ENCODE measurements at regions not wholly inside any gene's neighbourhood (a gene's known extent, or its start where the extent isn't known, plus 50 kb on each side); places are given as distances from the start of the nearest gene placed in this dataset.

- intact Hi-C loops (cut with DNase I): no loop called here
- H3K4me1 ChIP-seq: no peaks in the 10 kb centered on the region
- no peaks in the 10 kb centered on the region for H3K9me3 ChIP-seq
- no peak for TF ChIP-seq POLR2AphosphoS5 (IDR thresholded peaks at IDR 0.05)
- no peak for TF ChIP-seq CTCF (IDR thresholded peaks at IDR 0.05)
- TF ChIP-seq POLR2A (IDR thresholded peaks at IDR 0.05): no peak
- no peak for TF ChIP-seq EP300 (IDR thresholded peaks at IDR 0.05)
- DNase-seq: no peak
- no peaks in the 10 kb centered on the region for H3K36me3 ChIP-seq
- peaks cover 5 to 53% (median 30%) of the 10 kb centered on the region in 3 donors for H3K27me3 ChIP-seq
- WGBS, 2 donors: 82 to 89% methylated on average over 11 of the region's 11 CpGs
- H3K27ac ChIP-seq: no peak overlapping the region
- no peak overlapping the region for H3K4me3 ChIP-seq
These were observed 131.3 kb upstream of the NKX1-1 start for GRCh38 chr4:1537410-1538095.

GRCh38 chr4:1536579-1537409 lies 130.6 kb upstream of the NKX1-1 start:
- 89 to 92% methylated on average over 42 of the region's 42 CpGs for WGBS, 2 donors
- no peak overlapping the region for H3K4me3 ChIP-seq
- no peaks in the 10 kb centered on the region for H3K36me3 ChIP-seq
- intact Hi-C loops (cut with DNase I): no loop called here
- H3K27me3 ChIP-seq: peaks cover 5 to 56% (median 38%) of the 10 kb centered on the region in 3 donors
- TF ChIP-seq POLR2A (IDR thresholded peaks at IDR 0.05): no peak
- TF ChIP-seq POLR2AphosphoS5 (IDR thresholded peaks at IDR 0.05): no peak
- TF ChIP-seq CTCF (IDR thresholded peaks at IDR 0.05): no peak
- TF ChIP-seq EP300 (IDR thresholded peaks at IDR 0.05): no peak
- H3K9me3 ChIP-seq: no peaks in the 10 kb centered on the region
- no peaks in the 10 kb centered on the region for H3K4me1 ChIP-seq
- H3K27ac ChIP-seq: no peak overlapping the region
- DNase-seq: no peak

GRCh38 chr4:1535926-1536578 lies 129.8 kb upstream of the NKX1-1 start:
- peaks cover 5 to 63% (median 40%) of the 10 kb centered on the region in 3 donors for H3K27me3 ChIP-seq
- no peaks in the 10 kb centered on the region for H3K4me1 ChIP-seq
- H3K9me3 ChIP-seq: no peaks in the 10 kb centered on the region
- no peak for DNase-seq
- 90 to 91% methylated on average over 31 of the region's 31 CpGs for WGBS, 2 donors
- H3K27ac ChIP-seq: no peak overlapping the region
- no peak overlapping the region for H3K4me3 ChIP-seq
- intact Hi-C loops (cut with DNase I): no loop called here
- TF ChIP-seq EP300 (IDR thresholded peaks at IDR 0.05) (no peak), POLR2AphosphoS5 (IDR thresholded peaks at IDR 0.05) (no peak), POLR2A (IDR thresholded peaks at IDR 0.05) (no peak), CTCF (IDR thresholded peaks at IDR 0.05) (no peak)
- H3K36me3 ChIP-seq: no peaks in the 10 kb centered on the region

GRCh38 chr4:1534876-1535526 lies 128.8 kb upstream of the NKX1-1 start:
- intact Hi-C loops (cut with DNase I): no loop called here
- Histone ChIP-seq H3K4me3 (no peak overlapping the region), H3K4me1 (no peaks in the 10 kb centered on the region), H3K36me3 (no peaks in the 10 kb centered on the region), H3K27me3 (peaks cover 5 to 72% (median 40%) of the 10 kb centered on the region in 3 donors), H3K9me3 (no peaks in the 10 kb centered on the region), H3K27ac (no peak overlapping the region)
- DNase-seq: peak; percentile 52
- TF ChIP-seq POLR2A (IDR thresholded peaks at IDR 0.05): no peak
- no peak for TF ChIP-seq EP300 (IDR thresholded peaks at IDR 0.05)
- TF ChIP-seq POLR2AphosphoS5 (IDR thresholded peaks at IDR 0.05): no peak
- TF ChIP-seq CTCF (IDR thresholded peaks at IDR 0.05): no peak
- 93 to 95% methylated on average over 30 of the region's 30 CpGs for WGBS, 2 donors
